Heart right ventricle (tissue), 16 donors: ENCODE measurements at regions not wholly inside any gene's neighbourhood (a gene's known extent, or its start where the extent isn't known, plus 50 kb on each side); places are given as distances from the start of the nearest gene placed in this dataset.

Experiments used
- ATAC-seq, 8 donors: fragments of 200-7000 bp; cut with Tn5 transposase; one replicate each; pipeline ENCODE4 v1.9.1; 2020; ENCODE audit warnings: mild to moderate bottlenecking in 8 of 8, moderate library complexity in 8 of 8, moderate number of reproducible peaks in 1 of 8
- DNase-seq, 2 donors: peaks; one replicate each; pipeline ENCODE4 v3.0.0-alpha.2; 2020
- H3K27ac ChIP-seq, 10 donors: fragments of 200-600 bp; sonication (generic) in 2 of 10; one replicate each; pipeline versions ENCODE4 v1.5.0 to v1.8.0; 2020 to 2022; ENCODE audit warnings: mild to moderate bottlenecking in 3 of 10
- H3K27me3 ChIP-seq, 7 donors: fragments of 200-600 bp; one replicate each; pipeline ENCODE4 v1.8.0; 2021 to 2022; ENCODE audit warnings: mild to moderate bottlenecking in 2 of 7
- H3K36me3 ChIP-seq, 9 donors: fragments of 200-600 bp; sonication (generic) in 1 of 9; one replicate each; pipeline versions ENCODE4 v1.5.0 to v1.8.0; 2020 to 2022; ENCODE audit warnings: mild to moderate bottlenecking in 2 of 9
- H3K4me1 ChIP-seq, 9 donors: fragments of 200-600 bp; sonication (generic) in 1 of 9; one replicate each; pipeline versions ENCODE4 v1.5.0 to v1.8.0; 2020 to 2022; ENCODE audit warnings: mild to moderate bottlenecking in 4 of 9
- H3K4me3 ChIP-seq, 10 donors: fragments of 200-600 bp; sonication (generic) in 2 of 10; one replicate each; pipeline versions ENCODE4 v1.5.0 to v1.8.0; 2020 to 2022; ENCODE audit warnings: mild to moderate bottlenecking in 7 of 10, moderate library complexity in 2 of 10
- H3K9me3 ChIP-seq, 11 donors: fragments of 200-600 bp in 10 of 11; sonication (generic) in 2 of 11; one replicate each; pipeline versions ENCODE4 v1.5.0 to v1.8.0; 2013 to 2022; ENCODE audit warnings: mild to moderate bottlenecking in 2 of 11, control low read depth in 1 of 11, moderate library complexity in 1 of 11
- CTCF ChIP-seq, 9 donors: fragments of 200-600 bp; sonication (generic) in 2 of 9; IDR thresholded peaks; one replicate each; pipeline versions ENCODE4 v1.5.0 to v1.8.0; 2021 to 2022; ENCODE audit warnings: antibody characterized with exemption in 9 of 9, mild to moderate bottlenecking in 5 of 9, moderate library complexity in 1 of 9
- WGBS, 2 donors: extraction: QIAGEN DNeasy Blood & Tissue Kit; methylation state at CpG; one replicate each; pipeline ENCODE4 v1.1.7; 2013; ENCODE audit warnings: inconsistent platforms in 1 of 2; 5-methylcytosine and 5-hydroxymethylcytosine counted together
- intact Hi-C, 10 donors: fragments of 100-400 bp; cut with DNase I; formaldehyde crosslinking; loops; one replicate each; pipeline versions ENCODE4 v1.11.1 to v1.14.2; 2022
- donor health status: Arrhythmogenic right ventricular cardiomyopathy.
- donor health status: ischemic (EF 13 %, LVEDD 7.1; RV severe dilation, severe dysfunction).
- donor health status: healthy with polysubstance abuse.
- donor health status: DM: no; HTN: yes; CAD: no.
- donor health status: DM: no; HTN: no; CAD: no.
- donor health status: ischemic (EF 25% LVEDD 6.9; RV normal size, moderate dysfunction).
- donor health status: ischemic (EF 25% LVEDD 5.7; RV mildly dilated, moderate dysfunction).
- donor health status: healthy.
- donor health status: DM: yes; HTN: yes; CAD: no.
- donor health status: Ischemic cardiomyopathy.
- donor health status: ischemic (EF 35%, LVEDD 5.7; RV mildly dilated, moderate dysfunction).
- donor health status: nonischemic (EF 11% LVEDD 7.7; RV severe dilation, severe dysfunction).
- donor health status: DM: yes; HTN: yes; CAD: no.
- donor health status: PGD.
- donor health status: ischemic (EF 29% LVEDD 5.4; RV normal size, mild dysfunction).
- donor health status: nonischemic (EF 23%, LVEDD 6.1; RV moderate dilation, normal function).

GRCh38 chr17:55652114-55652823 is 70.4 kb downstream of the TMEM100 start:
- no peak for DNase-seq
- no peak for ATAC-seq
- no peak overlapping the region for H3K4me3 ChIP-seq
- intact Hi-C loops = loop anchor here in 1 of 10 donors (5.0 kb wide), 1 partner anchor 65 kb away; no protein-coding TSS in a partner anchor
- no peaks in the 10 kb centered on the region for H3K36me3 ChIP-seq
- H3K27ac ChIP-seq = no peak overlapping the region
- no peaks in the 10 kb centered on the region for H3K9me3 ChIP-seq
- TF ChIP-seq CTCF (IDR thresholded peaks at IDR 0.05) = no peak
- peaks cover 0 to 7% (median 0%) of the 10 kb centered on the region in 7 donors for H3K27me3 ChIP-seq
- WGBS, 2 donors = 43 to 68% methylated on average over 2 of the region's 2 CpGs
- H3K4me1 ChIP-seq = no peaks in the 10 kb centered on the region

- intact Hi-C loops = loop anchor here in 3 of 10 donors (5.0 to 10.0 kb wide), 4 partner anchors 67 to 125 kb away; no protein-coding TSS in a partner anchor
- no peak for DNase-seq
- 91 to 92% methylated on average over 3 of the region's 3 CpGs for WGBS, 2 donors
Measured at GRCh38 chr17:55649957-55650597, 72.6 kb downstream of the TMEM100 start.

GRCh38 chr17:55648086-55648485 is 74.6 kb downstream of the TMEM100 start:
- WGBS, 2 donors = 69 to 70% methylated on average over 2 of the region's 2 CpGs
- ATAC-seq (no peak), DNase-seq (no peak)
- Histone ChIP-seq H3K27me3 (peaks cover 0 to 44% (median 13%) of the 10 kb centered on the region in 7 donors), H3K27ac (no peak overlapping the region), H3K4me1 (no peaks in the 10 kb centered on the region), H3K36me3 (no peaks in the 10 kb centered on the region), H3K4me3 (no peak overlapping the region), H3K9me3 (no peaks in the 10 kb centered on the region)
- intact Hi-C loops = loop anchor here in 3 of 10 donors (10.0 kb wide), 3 partner anchors 113 to 127 kb away; no protein-coding TSS in a partner anchor
- TF ChIP-seq CTCF (IDR thresholded peaks at IDR 0.05) = no peak

More at GRCh38 chr17:55649957-55650597, 72.6 kb downstream of the TMEM100 start:
- Histone ChIP-seq H3K27ac (no peak overlapping the region), H3K4me3 (no peak overlapping the region), H3K27me3 (peaks cover 0 to 28% (median 0%) of the 10 kb centered on the region in 7 donors), H3K9me3 (no peaks in the 10 kb centered on the region), H3K36me3 (no peaks in the 10 kb centered on the region), H3K4me1 (no peaks in the 10 kb centered on the region)
- ATAC-seq = no peak
- TF ChIP-seq CTCF (IDR thresholded peaks at IDR 0.05) = no peak

GRCh38 chr17:55645361-55645760 is 77.3 kb downstream of the TMEM100 start:
- no peaks in the 10 kb centered on the region for H3K36me3 ChIP-seq
- intact Hi-C loops = loop anchor here in 3 of 10 donors (10.0 kb wide), 3 partner anchors 111 to 129 kb away; no protein-coding TSS in a partner anchor
- ATAC-seq = no peak
- H3K4me1 ChIP-seq = peaks cover 0 to 7% (median 0%) of the 10 kb centered on the region in 9 donors
- 93 to 95% methylated on average over 2 of the region's 2 CpGs for WGBS, 2 donors
- no peak for DNase-seq
- H3K27ac ChIP-seq = no peak overlapping the region
- peaks cover 0 to 65% (median 13%) of the 10 kb centered on the region in 7 donors for H3K27me3 ChIP-seq
- TF ChIP-seq CTCF (IDR thresholded peaks at IDR 0.05) = no peak
- no peaks in the 10 kb centered on the region for H3K9me3 ChIP-seq
- no peak overlapping the region for H3K4me3 ChIP-seq
